ENCODE measurements at regions not wholly inside any gene's neighbourhood (a gene's known extent, or its start where the extent isn't known, plus 50 kb on each side); places are given as distances from the start of the nearest gene placed in this dataset.
"Not testable (repeated sequence)": the region's sequence is repeated elsewhere in the genome, so short reads cannot be mapped to it uniquely, and the experiment has no call there.

- peak in 1 of 3 donors; percentile 14 for DNase-seq
These were observed 153.6 kb downstream of the MAGEB17 start for GRCh38 chrX:16320765-16321355.

DNA sequence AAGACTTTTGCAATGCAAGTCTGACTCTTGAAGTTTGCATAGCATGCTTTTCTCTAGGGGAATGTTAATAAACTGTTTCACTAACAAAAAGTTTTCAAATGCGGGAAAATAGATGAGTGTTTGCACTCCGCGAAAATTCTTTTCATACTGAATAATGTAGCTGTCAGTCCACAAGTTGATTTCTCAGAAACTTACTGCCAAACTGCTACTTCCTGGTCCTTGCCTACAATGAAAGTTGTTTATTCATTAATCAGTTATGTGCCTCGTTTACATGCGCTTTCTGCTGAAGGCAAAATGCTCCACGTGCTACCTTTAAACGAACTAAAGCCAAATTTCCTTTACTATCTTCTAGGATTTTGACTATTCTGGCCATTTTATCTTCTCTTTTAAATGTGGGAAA is 166.2 kb downstream of the MAGEB17 start:
- DNase-seq: no peak

DNA sequence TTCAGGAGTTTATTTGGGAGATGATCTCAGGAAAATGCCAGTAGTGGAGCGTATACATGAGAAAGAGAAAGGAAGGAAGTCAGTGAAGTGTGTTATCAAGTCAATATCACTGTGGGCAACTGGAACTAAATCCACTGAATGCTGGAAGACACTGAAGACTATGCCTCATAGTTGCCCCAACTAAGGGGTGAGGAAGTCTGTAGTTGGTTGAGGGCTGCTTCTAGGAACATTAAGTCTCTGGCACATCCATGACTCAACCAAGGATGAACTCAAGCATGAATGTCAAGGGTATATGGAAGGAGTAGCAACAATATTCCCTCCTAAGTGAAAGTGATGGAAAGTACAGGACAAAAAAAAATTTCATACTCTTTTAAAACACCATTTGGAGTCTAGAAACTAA is 167.9 kb downstream of the MAGEB17 start:
- no peak for DNase-seq

DNA sequence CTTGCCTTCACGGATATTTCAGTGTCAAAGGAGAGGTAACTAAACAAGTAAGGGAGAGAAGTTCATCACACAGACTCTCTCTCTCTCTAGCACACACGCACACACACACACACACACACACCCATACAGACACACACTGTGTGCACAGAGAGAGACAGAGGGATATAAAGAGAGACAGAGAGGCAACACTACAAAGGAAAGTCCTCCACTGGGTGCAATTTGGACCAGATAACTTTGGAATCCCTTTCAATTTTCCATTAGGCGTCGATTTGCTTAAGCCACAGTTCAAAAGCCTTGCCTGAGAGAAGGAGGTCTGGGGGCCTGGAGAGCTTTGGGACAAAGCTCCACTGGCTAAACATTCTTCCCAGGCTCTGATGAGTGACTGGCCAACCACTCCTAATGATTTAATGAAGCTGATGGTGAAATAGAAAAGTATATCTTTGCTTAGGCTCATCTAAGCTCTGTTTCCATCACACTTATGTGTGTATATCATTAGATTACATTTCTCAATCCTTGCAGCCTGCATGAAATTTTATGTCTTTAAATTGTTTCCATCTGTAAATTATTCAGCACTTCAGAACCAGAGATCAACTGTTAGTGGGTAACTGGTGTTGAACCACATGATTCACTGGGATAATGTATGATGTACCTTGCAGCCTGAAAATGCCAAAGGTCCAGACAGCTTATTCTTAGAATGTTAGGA is 180.8 kb downstream of the MAGEB17 start:
- DNase-seq: peak; percentile 13 to 29 (median 19)

GRCh38 chrX:16357902-16358301 is 190.6 kb downstream of the MAGEB17 start:
- no peak for DNase-seq

DNA sequence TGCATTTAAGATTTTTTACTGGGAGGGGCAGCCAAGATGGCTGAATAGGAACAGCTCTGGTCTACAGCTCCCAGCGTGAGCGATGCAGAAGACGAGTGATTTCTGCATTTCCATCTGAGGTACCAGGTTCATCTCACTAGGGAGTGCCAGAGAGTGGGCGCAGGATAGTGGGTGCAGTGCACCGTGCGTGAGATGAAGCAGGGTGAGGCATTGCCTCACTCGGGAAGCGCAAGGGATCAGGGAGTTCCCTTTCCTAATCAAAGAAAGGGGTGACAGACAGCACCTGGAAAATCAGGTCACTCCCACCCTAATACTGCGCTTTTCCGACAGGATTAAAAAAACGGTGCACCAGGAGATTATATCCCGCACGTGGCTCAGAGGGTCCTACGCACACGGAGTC is 192.8 kb downstream of the MAGEB17 start:
- DNase-seq: not testable (repeated sequence)

GRCh38 chrX:16368696-16369095 is 201.4 kb downstream of the MAGEB17 start:
- no peak for DNase-seq

GRCh38 chrX:16376056-16376455 is 208.8 kb downstream of the MAGEB17 start:
- no peak for DNase-seq

GRCh38 chrX:16386126-16386525 is 218.8 kb downstream of the MAGEB17 start:
- DNase-seq: no peak

DNA sequence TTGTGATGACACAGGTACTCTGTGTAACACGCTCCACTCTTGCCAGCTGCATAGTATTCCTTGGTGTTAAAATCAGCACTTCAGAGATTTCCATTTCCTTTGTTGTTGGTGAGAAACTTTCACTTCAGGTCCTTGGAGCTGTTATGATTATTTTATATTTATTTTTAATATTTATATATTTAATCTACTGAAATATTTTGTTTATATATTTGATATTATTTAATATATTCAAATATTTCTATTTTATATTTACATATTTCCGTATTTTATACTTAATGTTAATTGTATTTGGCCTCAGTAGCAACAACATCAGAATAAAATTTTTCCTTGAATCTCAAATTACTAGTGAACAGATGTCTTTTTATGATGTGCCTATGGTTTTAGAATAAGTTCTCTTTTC is 225.3 kb downstream of the MAGEB17 start:
- no peak for DNase-seq

DNA sequence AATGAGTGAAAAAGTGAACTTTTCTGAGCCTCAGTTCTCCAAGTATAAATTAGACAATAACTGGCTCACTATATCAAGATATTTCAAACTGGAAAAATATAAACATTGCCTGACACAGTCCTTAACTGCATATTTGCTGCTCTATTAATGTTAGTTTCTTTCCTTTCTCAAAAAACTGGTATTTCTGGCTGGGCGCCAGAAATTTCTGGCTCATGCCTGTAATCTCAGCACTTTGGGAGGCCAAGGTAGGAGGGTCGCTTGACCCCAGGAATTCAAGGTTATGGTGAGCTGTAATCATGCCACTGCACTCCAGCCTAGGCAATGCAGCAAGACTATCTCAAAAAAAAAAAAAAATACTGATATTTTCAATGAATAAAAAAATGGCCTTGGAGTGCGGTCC is 227.0 kb downstream of the MAGEB17 start:
- DNase-seq: no peak

DNA sequence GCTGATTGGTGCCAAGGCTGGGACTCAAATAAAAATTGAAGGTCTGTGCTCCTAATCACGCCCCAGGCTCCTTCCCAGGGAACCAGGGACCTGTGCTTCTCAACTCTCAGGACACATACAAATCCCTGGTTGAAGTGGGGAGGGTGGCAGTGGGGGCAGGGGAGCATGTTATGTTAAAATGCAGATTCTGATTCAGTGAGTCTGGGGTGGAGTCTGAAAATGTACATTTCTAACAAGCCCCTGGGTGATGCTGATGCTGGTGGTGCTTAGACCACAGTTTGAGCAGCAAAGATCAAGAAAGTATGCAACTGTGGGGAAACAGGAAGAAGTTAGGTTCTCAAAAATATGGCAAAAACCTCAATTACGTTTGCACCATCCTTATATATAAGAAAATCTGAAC is 236.5 kb downstream of the MAGEB17 start:
- DNase-seq: no peak

GRCh38 chrX:16416588-16416987 is 233.4 kb upstream of the S100G start:
- no peak for DNase-seq

DNA sequence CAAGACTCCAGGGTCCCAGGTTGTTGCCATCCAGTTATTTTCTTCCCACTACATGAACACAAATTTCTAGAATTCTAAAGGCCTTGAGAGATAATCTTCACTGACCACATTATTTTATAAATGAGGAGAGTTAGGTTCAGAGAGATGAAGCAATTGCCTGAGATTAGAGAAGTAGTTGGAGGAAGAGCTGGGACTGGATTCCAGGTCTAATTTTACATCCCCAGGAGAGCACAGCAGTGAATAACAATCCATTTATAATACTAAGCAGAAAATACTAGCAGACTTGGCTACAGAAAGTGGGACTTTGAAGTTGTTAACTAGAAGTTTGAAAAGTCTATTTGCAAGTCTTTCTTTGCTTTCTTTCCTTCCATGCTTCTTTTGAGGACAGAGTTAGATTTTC is 231.3 kb upstream of the S100G start:
- DNase-seq: peak in 2 of 3 donors; percentile 2 to 17

DNA sequence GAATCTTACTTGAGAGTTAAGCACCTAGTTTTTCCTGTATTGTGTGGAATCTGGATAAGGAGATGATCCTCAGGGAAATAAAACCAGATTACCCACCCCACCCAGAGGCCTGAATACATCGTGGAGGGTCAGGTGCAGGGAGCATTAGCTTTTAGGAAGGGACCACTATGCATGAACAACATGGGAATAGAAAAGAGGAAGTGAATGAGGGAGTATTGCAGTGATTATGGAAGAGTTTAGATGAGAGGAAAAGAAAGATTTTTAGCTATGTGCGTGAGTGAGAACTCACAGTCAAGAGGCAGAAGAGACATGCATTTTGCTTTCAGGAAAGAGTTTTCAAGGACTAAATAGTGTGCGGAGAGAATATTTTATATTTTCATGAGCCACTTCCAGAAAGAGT is 222.3 kb upstream of the S100G start:
- no peak for DNase-seq

DNA sequence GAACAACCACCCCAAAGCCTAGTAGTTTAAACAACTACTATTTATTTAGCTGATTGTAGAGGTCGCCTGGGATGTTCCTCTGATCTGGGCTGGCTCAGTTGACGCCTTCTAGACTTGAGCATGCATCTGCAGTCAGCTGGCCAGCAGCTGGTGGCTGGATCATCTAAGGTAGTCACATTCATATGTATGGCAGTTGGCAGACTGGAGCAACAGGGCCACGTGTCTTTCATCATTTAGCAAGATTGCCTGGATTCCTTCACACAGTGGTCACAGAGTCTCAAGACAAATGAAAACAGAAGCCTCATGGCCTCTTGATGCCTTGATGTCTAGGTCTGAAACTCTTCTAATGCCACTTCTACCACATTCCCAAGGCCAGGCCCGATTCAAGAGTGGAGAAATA is 220.6 kb upstream of the S100G start:
- no peak for DNase-seq

- no peak for DNase-seq
These were observed 218.7 kb upstream of the S100G start for GRCh38 chrX:16431266-16431665.

DNA sequence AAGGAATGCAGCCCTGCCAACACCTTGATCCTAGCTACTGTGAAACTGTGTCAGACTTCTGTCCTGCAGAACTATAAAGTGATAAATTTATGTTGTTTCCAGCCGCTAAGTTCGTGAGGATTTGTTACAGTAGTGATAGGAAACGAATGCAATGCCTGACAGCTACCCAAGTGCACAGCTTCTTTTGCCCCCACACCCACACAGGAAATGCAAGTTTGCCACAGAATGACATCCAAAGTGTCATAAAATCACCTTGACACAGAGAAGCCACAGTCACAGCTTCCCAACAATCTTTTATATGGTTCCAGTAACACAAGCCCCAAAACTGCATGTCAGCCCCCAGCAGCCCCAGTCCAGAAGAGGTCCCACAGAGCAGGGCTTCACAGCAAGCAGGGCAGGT is 216.9 kb upstream of the S100G start:
- DNase-seq: no peak

GRCh38 chrX:16435399-16435986 is 214.5 kb upstream of the S100G start:
- no peak for DNase-seq

- DNase-seq: peak; percentile 45 to 59 (median 54)
These were observed 213.4 kb upstream of the S100G start for GRCh38 chrX:16436348-16437188.

DNA sequence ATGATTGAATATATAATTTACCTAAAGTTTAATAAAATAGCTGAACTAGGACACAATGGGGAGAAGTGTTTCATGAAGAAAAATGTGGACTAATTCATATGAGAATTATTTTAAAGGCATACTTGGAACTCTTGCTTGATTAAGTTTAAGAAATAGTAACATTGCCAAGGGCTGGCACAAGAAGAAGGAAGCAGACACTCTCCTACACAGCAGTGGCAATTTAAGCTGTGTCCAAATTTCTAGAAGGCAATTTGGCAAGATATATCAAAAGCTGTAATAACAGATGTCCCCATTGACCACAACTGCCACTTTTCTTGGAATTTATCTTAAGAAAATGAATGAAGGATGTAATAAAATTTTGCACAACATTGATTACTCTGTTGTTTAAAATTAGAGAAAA is 209.5 kb upstream of the S100G start:
- DNase-seq: no peak

GRCh38 chrX:16444353-16444752 is 205.6 kb upstream of the S100G start:
- DNase-seq: no peak
